ENCODE measurements at regions not wholly inside any gene's neighbourhood (a gene's known extent, or its start where the extent isn't known, plus 50 kb on each side); places are given as distances from the start of the nearest gene placed in this dataset.

GRCh38 chr4:8676676-8677075 lies 84.1 kb downstream of the CPZ start:
- 91% methylated on average over 11 of the region's 11 CpGs; no CpG with 5 or more reads in 1 of the 2 experiments for WGBS, 2 experiments (ENCODE audit: extremely low coverage in 1 of 2, insufficient coverage in 1 of 2, insufficient read length in 1 of 2, insufficient replicate concordance in 2 of 2, low coverage in 1 of 2, low lambda C conversion rate in 2 of 2, missing lambda C conversion rate in 1 of 2)
- Histone ChIP-seq H3K36me3 (ENCODE audit: control insufficient read depth in 2 of 4, insufficient read depth in 4 of 4, low read length in 3 of 4) (no peaks in the 10 kb centered on the region), H3K4me1 (replicated peaks in 1 of 4; ENCODE audit: control insufficient read depth in 3 of 4, insufficient read depth in 4 of 4, low read length in 3 of 4) (no peaks in the 10 kb centered on the region), H3K79me1 (ENCODE audit: low read depth, low read length) (no peaks in the 10 kb centered on the region), H4K91ac (replicated peaks; ENCODE audit: insufficient read length, low read length) (no peak overlapping the region), H2AK5ac (ENCODE audit: low read depth, low read length) (no peak overlapping the region), H2BK5ac (ENCODE audit: low read depth, low read length) (no peak overlapping the region), H3K23me2 (ENCODE audit: low read depth, low read length) (no peaks in the 10 kb centered on the region), H3K56ac (replicated peaks; ENCODE audit: insufficient read length, low read depth, low read length) (no peak overlapping the region), H4K20me1 (replicated peaks in 1 of 2; ENCODE audit: control insufficient read depth in 1 of 2, insufficient read depth in 2 of 2, low read length in 2 of 2) (no peaks in the 10 kb centered on the region), H2BK120ac (replicated peaks; ENCODE audit: low read depth, low read length) (no peak overlapping the region), H3K9ac (replicated peaks in 1 of 4; ENCODE audit: extremely low read depth in 1 of 4, low read depth in 3 of 4, low read length in 3 of 4) (no peak overlapping the region), H3K9me3 (ENCODE audit: insufficient read depth in 2 of 2, low read depth in 1 of 2, low read length in 1 of 2) (no peaks in the 10 kb centered on the region), H3K27ac (ENCODE audit: low read depth, low read length) (no peak overlapping the region), H3K14ac (ENCODE audit: insufficient read length) (no peak overlapping the region), H3K4me3 (ENCODE audit: extremely low read depth in 1 of 4, insufficient read depth in 2 of 4, low read depth in 3 of 4, low read length in 4 of 4) (no peak overlapping the region), H2AFZ (ENCODE audit: low read length) (no peak overlapping the region), H3K23ac (ENCODE audit: insufficient read length) (no peak overlapping the region), H3K18ac (ENCODE audit: extremely low read depth, low read length) (no peak overlapping the region), H2BK15ac (ENCODE audit: low read length) (no peak overlapping the region), H2BK20ac (ENCODE audit: low read length) (no peak overlapping the region), H3K79me2 (ENCODE audit: control insufficient read depth in 1 of 2, insufficient read depth in 2 of 2, low read length in 2 of 2) (no peaks in the 10 kb centered on the region), H3K27me3 (replicated peaks in 1 of 4; ENCODE audit: control insufficient read depth in 3 of 4, extremely low read depth in 1 of 4, insufficient read depth in 3 of 4, low read length in 3 of 4) (peaks cover 0 to 2% (median under 1%) of the 10 kb centered on the region in 4 experiments; a peak in 2 of 7 replicates), H3K4ac (replicated peaks; ENCODE audit: insufficient read length, low read depth, low read length) (no peak overlapping the region), H3K4me2 (ENCODE audit: insufficient read depth in 1 of 2, low read depth in 2 of 2, low read length in 2 of 2) (no peak overlapping the region), H4K5ac (ENCODE audit: insufficient read length, low read depth, low read length) (no peak overlapping the region), H2BK12ac (ENCODE audit: low read depth, low read length) (no peak overlapping the region), H4K8ac (ENCODE audit: extremely low read depth, insufficient read depth, low read length) (no peak overlapping the region)
- CTCF ChIA-PET (ENCODE audit: partially characterized antibody): interaction anchor here (0.6 kb wide), 1 partner anchor 32 kb away, joined by 3 read pairs; no protein-coding TSS in a partner anchor
- POLR2A ChIA-PET (ENCODE audit: partially characterized antibody): no interaction called here
- TF ChIP-seq SAP30 (IDR thresholded peaks at IDR 0.05; ENCODE audit: insufficient read depth, insufficient replicate concordance, low read length) (no peak), SUZ12 (IDR thresholded peaks at IDR 0.05; ENCODE audit: low read length) (no peak), HDAC6 (IDR thresholded peaks at IDR 0.05; ENCODE audit: low read depth, low read length) (no peak), USF2 (IDR thresholded peaks at IDR 0.05; ENCODE audit: low read length) (no peak), POLR2A (IDR thresholded peaks at IDR 0.05; ENCODE audit: control extremely low read depth in 1 of 2, low read depth in 2 of 2, low read length in 2 of 2) (no peak), SP2 (IDR thresholded peaks at IDR 0.05; ENCODE audit: low read length) (no peak), TBP (IDR thresholded peaks at IDR 0.05; ENCODE audit: low read depth, low read length) (no peak)
- FAIRE-seq: no peak
- no peak for DNase-seq (ENCODE audit: low read depth in 1 of 2, low spot score in 2 of 2)

Measured in H1 (cell line).